Prostate gland (tissue), 2 donors: ENCODE measurements at regions not wholly inside any gene's neighbourhood (a gene's known extent, or its start where the extent isn't known, plus 50 kb on each side); places are given as distances from the start of the nearest gene placed in this dataset.

Experiments used
- DNase-seq: peaks from one replicate; pipeline ENCODE4 v3.0.0-alpha.2; 2019; ENCODE audit warnings: low spot score
- H3K27ac ChIP-seq, 2 donors: fragments of 200-600 bp; sonication (generic); 2 replicates each; pipeline ENCODE4 v1.5.1; 2017 to 2019
- H3K27me3 ChIP-seq: fragments of 200-600 bp; sonication (generic); replicated peaks from 2 replicates; pipeline ENCODE4 v1.5.1; 2019; ENCODE audit not compliant: insufficient read depth
- H3K36me3 ChIP-seq, 2 donors: fragments of 200-600 bp; sonication (generic); 1 replicate in 1 of 2; 2 replicates in 1 of 2; pipeline versions ENCODE4 v1.5.1 to v1.8.1; 2017 to 2019
- H3K4me1 ChIP-seq: fragments of 200-600 bp; sonication (generic); replicated peaks from 2 replicates; pipeline ENCODE4 v1.5.1; 2019
- H3K4me3 ChIP-seq, 2 donors: fragments of 200-600 bp; sonication (generic); 2 replicates each; pipeline ENCODE4 v1.5.1; 2017 to 2019
- H3K9me3 ChIP-seq: fragments of 200-600 bp; sonication (generic); 2 replicates; pipeline ENCODE4 v1.5.1; 2017
- POLR2A ChIP-seq: fragments of 450-650 bp; IDR thresholded peaks from one replicate; pipeline ENCODE4 v1.6.1; 2016; ENCODE audit warnings: antibody characterized with exemption, mild to moderate bottlenecking
- POLR2AphosphoS5 ChIP-seq: sonication (generic); formaldehyde crosslinking; IDR thresholded peaks from one replicate; pipeline ENCODE4 v1.6.1; 2017; ENCODE audit warnings: antibody characterized with exemption
- WGBS: methylation state at CpG from one replicate; pipeline ENCODE4 v1.1.5; 2018; 5-methylcytosine and 5-hydroxymethylcytosine counted together
- intact Hi-C: fragments of 100-400 bp; cut with DNase I; formaldehyde crosslinking; loops from one replicate; pipeline ENCODE4 v1.14.2; 2022
- TF ChIP-seq, protein P1 (sequence below), 4 experiments: fragments of 200-600 bp in 2 of 4; fragments of 450-650 bp in 2 of 4; sonication (generic) in 2 of 4; IDR thresholded peaks; 1 replicate in 3 of 4; 2 replicates in 1 of 4; pipeline ENCODE4 v1.5.1; 2016 to 2019; ENCODE audit warnings: antibody characterized with exemption in 4 of 4, mild to moderate bottlenecking in 2 of 4, moderate library complexity in 2 of 4

DNA sequence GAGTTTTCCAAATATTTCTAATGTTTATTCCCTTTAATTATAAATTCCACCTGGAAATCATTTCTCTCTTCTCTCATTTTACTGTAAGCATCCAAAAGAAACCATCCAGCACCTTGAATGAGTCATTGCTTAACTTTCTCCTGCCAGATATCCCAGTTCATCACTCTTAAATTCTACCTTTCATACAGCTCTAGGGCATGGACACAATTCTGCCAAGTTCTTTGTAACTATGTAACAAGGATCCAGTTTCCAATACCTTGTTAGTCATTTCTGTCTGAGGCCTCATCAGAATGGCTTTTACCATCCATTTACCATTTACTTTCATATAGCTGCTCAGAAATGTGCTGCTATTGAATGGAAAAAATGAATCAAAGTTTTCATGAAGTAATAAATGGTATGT is 455.4 kb upstream of the TENM4 start:
- DNase-seq: no peak
- intact Hi-C loops: no loop called here
- no peak overlapping the region for H3K27ac ChIP-seq
- TF ChIP-seq POLR2AphosphoS5: no peak
- TF ChIP-seq, protein P1, sequence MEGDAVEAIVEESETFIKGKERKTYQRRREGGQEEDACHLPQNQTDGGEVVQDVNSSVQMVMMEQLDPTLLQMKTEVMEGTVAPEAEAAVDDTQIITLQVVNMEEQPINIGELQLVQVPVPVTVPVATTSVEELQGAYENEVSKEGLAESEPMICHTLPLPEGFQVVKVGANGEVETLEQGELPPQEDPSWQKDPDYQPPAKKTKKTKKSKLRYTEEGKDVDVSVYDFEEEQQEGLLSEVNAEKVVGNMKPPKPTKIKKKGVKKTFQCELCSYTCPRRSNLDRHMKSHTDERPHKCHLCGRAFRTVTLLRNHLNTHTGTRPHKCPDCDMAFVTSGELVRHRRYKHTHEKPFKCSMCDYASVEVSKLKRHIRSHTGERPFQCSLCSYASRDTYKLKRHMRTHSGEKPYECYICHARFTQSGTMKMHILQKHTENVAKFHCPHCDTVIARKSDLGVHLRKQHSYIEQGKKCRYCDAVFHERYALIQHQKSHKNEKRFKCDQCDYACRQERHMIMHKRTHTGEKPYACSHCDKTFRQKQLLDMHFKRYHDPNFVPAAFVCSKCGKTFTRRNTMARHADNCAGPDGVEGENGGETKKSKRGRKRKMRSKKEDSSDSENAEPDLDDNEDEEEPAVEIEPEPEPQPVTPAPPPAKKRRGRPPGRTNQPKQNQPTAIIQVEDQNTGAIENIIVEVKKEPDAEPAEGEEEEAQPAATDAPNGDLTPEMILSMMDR (IDR thresholded peaks at IDR 0.05): no peak
- TF ChIP-seq POLR2A: no peak
- H3K36me3 ChIP-seq: no peaks in the 10 kb centered on the region
- no peak overlapping the region for H3K4me3 ChIP-seq
- H3K9me3 ChIP-seq: no peaks in the 10 kb centered on the region
- no peaks in the 10 kb centered on the region for H3K27me3 ChIP-seq
- no peaks in the 10 kb centered on the region for H3K4me1 ChIP-seq

DNA sequence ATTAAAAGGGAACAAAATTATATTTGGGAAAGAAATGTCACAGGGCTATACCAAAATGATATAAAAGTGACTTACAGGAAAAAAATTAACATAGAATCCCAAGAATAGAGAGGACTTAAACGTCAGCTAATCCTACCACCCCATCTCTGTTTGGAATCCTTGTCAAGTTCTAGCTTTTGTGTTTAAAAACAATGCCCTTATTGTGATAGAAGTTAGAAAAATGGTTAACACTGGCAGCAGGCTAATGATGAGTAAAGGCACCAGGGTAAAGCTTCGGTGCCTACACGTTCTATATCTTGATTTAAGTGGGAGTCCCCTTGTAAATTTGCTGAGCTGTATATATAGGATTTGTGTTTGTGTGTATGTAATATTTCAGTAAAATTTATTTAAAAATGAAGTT is 453.3 kb upstream of the TENM4 start:
- Histone ChIP-seq H3K9me3 (no peaks in the 10 kb centered on the region), H3K27me3 (no peaks in the 10 kb centered on the region), H3K4me1 (no peaks in the 10 kb centered on the region), H3K4me3 (no peak overlapping the region), H3K36me3 (no peaks in the 10 kb centered on the region), H3K27ac (no peak overlapping the region)
- WGBS: 40% methylated on average over 3 of the region's 3 CpGs
- no peak for DNase-seq
- TF ChIP-seq POLR2AphosphoS5 (no peak), POLR2A (no peak)
- TF ChIP-seq, protein P1 (IDR thresholded peaks at IDR 0.05): no peak
- intact Hi-C loops: no loop called here

DNA sequence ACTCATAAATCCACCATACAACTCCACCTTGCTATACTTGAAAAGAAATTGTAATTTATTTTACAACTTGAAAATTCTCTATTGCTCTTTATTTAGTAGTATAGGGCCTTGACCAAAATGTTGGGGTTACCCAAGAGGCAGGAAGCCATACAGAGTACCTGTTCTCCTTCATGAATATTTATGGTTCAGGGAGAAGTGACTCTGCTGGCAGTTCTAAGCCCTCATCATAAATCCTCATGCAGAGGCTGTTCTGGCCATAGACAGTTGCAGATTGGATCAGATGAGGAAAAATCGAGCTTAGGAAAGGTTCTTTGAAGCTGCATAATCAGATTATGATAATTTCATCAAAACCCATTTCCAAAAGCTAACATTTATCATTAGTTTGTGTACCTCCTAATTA is 449.4 kb upstream of the TENM4 start:
- Histone ChIP-seq H3K4me3 (no peak overlapping the region), H3K36me3 (no peaks in the 10 kb centered on the region), H3K9me3 (no peaks in the 10 kb centered on the region), H3K27me3 (no peaks in the 10 kb centered on the region), H3K27ac (no peak overlapping the region), H3K4me1 (no peaks in the 10 kb centered on the region)
- no peak for DNase-seq
- TF ChIP-seq POLR2A (no peak), POLR2AphosphoS5 (no peak)
- TF ChIP-seq, protein P1 (IDR thresholded peaks at IDR 0.05): no peak
- intact Hi-C loops: no loop called here
- WGBS: 32% methylated on average over 1 of the region's 1 CpG

DNA sequence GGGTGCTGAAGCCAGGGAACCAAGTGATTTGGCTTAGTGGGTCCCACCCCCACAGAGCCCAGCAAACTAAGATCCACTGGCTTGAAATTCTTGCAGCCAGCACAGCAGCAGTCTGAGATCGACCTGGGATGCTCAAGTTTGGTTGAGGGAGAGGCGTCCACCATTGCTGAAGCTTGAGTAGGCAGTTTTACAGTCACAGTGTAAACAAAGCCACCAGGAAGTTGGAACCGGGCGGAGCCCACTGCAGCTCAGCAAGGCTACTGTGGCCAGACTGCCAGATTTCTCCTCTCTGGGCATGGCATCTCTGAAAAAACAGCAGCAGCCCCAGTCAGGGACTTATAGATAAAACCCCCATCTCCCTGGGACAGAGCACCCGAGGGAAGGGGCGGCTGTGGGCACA is 424.1 kb upstream of the TENM4 start:
- no peaks in the 10 kb centered on the region for H3K4me1 ChIP-seq
- no peak for DNase-seq
- TF ChIP-seq POLR2A (no peak), POLR2AphosphoS5 (no peak)
- TF ChIP-seq, protein P1 (IDR thresholded peaks at IDR 0.05): no peak
- no peak overlapping the region for H3K4me3 ChIP-seq
- no peak overlapping the region for H3K27ac ChIP-seq
- no peaks in the 10 kb centered on the region for H3K27me3 ChIP-seq
- no peaks in the 10 kb centered on the region for H3K36me3 ChIP-seq
- intact Hi-C loops: no loop called here
- no peaks in the 10 kb centered on the region for H3K9me3 ChIP-seq
- WGBS: 40% methylated on average over 6 of the region's 6 CpGs

DNA sequence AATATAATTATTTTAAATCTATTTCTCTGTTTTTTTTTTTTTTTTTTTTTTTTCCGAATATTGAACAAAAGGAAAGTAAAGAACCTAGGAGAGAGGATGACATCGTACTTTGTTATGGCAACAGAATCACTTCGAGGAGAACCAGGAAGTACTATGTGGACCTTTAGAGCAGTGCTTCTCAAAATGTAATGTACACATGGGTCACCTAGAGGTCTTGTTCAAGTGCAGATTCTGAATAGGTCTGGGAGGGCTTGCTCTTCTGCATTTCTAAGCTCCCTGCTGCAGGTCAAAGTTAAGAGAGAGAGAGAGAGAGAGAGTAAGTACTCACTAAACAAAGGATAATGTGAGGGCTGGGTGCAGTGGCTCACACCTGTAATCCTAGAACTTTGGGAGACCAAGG is 419.5 kb upstream of the TENM4 start:
- intact Hi-C loops: no loop called here
- Histone ChIP-seq H3K4me1 (no peaks in the 10 kb centered on the region), H3K4me3 (no peak overlapping the region), H3K36me3 (no peaks in the 10 kb centered on the region), H3K9me3 (no peaks in the 10 kb centered on the region), H3K27me3 (no peaks in the 10 kb centered on the region), H3K27ac (no peak overlapping the region)
- no peak for TF ChIP-seq POLR2A
- TF ChIP-seq, protein P1 (IDR thresholded peaks at IDR 0.05): no peak
- no peak for TF ChIP-seq POLR2AphosphoS5
- no peak for DNase-seq
- 59% methylated on average over 3 of the region's 3 CpGs for WGBS
